ENCODE measurements at regions not wholly inside any gene's neighbourhood (a gene's known extent, or its start where the extent isn't known, plus 50 kb on each side); places are given as distances from the start of the nearest gene placed in this dataset.

- H3K4me3 ChIP-seq (ENCODE audit: low read depth, low read length): no peak overlapping the region
- TF ChIP-seq, protein P1, sequence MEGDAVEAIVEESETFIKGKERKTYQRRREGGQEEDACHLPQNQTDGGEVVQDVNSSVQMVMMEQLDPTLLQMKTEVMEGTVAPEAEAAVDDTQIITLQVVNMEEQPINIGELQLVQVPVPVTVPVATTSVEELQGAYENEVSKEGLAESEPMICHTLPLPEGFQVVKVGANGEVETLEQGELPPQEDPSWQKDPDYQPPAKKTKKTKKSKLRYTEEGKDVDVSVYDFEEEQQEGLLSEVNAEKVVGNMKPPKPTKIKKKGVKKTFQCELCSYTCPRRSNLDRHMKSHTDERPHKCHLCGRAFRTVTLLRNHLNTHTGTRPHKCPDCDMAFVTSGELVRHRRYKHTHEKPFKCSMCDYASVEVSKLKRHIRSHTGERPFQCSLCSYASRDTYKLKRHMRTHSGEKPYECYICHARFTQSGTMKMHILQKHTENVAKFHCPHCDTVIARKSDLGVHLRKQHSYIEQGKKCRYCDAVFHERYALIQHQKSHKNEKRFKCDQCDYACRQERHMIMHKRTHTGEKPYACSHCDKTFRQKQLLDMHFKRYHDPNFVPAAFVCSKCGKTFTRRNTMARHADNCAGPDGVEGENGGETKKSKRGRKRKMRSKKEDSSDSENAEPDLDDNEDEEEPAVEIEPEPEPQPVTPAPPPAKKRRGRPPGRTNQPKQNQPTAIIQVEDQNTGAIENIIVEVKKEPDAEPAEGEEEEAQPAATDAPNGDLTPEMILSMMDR (IDR thresholded peaks at IDR 0.05; ENCODE audit: low read depth, low read length, missing control alignments): no peak
- in situ Hi-C loops (cut with HindIII; ENCODE audit: low sequenced_read_pairs): loop anchor here (5.0 kb wide), 1 partner anchor 155 kb away; no protein-coding TSS in a partner anchor
- no peak for DNase-seq (ENCODE audit: low read depth)
Measured at GRCh38 chr1:43072314-43072713, 99.8 kb downstream of the EBNA1BP2 start.

- no peak for DNase-seq (ENCODE audit: low read depth)
- TF ChIP-seq, protein P1 (IDR thresholded peaks at IDR 0.05; ENCODE audit: low read depth, low read length, missing control alignments): no peak
Measured at GRCh38 chr1:43071241-43071640, 100.8 kb downstream of the EBNA1BP2 start.

GRCh38 chr1:43069461-43070050 lies 102.5 kb downstream of the EBNA1BP2 start:
- TF ChIP-seq, protein P1 (IDR thresholded peaks at IDR 0.05; ENCODE audit: low read depth, low read length, missing control alignments): no peak
- in situ Hi-C loops (cut with HindIII; ENCODE audit: low sequenced_read_pairs): loop anchor here (5.0 kb wide), 1 partner anchor 152 kb away; no protein-coding TSS in a partner anchor
- DNase-seq (ENCODE audit: low read depth): no peak
- no peak overlapping the region for H3K4me3 ChIP-seq (ENCODE audit: low read depth, low read length)

More at GRCh38 chr1:43071241-43071640, 100.8 kb downstream of the EBNA1BP2 start:
- in situ Hi-C loops (cut with HindIII; ENCODE audit: low sequenced_read_pairs): loop anchor here (5.0 kb wide), 1 partner anchor 154 kb away; no protein-coding TSS in a partner anchor
- H3K4me3 ChIP-seq (ENCODE audit: low read depth, low read length): no peak overlapping the region

DNA sequence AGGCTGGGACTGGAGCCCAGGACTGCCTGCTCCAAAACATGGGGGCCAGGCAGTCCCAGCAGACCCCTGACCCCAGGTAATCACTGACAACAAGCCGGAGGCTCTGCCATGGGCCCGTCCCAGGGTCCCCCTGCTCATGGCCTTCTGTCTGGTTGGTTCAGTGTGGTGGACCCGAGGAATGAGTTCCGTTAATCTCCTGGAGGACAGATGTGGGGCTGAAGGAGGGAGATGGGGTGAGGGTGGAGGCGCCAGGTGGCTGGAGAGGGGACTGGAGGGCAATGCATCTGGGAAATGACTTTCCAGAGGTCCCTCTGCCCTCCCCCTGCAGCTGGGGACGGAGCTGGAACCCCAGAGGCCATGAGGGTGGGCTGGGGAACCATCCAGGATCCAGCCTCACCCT lies 103.2 kb downstream of the EBNA1BP2 start:
- in situ Hi-C loops (cut with HindIII; ENCODE audit: low sequenced_read_pairs): no loop called here
- TF ChIP-seq, protein P1 (IDR thresholded peaks at IDR 0.05; ENCODE audit: low read depth, low read length, missing control alignments): no peak

GRCh38 chr1:43067977-43068751 lies 103.9 kb downstream of the EBNA1BP2 start:
- DNase-seq (ENCODE audit: low read depth): no peak
- TF ChIP-seq, protein P1 (IDR thresholded peaks at IDR 0.05; ENCODE audit: low read depth, low read length, missing control alignments): no peak
- in situ Hi-C loops (cut with HindIII; ENCODE audit: low sequenced_read_pairs): no loop called here
- peak overlapping the region; percentile 6 for H3K4me3 ChIP-seq (ENCODE audit: low read depth, low read length)

More for the DNA sequence above, 103.2 kb downstream of the EBNA1BP2 start:
- no peak for DNase-seq (ENCODE audit: low read depth)
- no peak overlapping the region for H3K4me3 ChIP-seq (ENCODE audit: low read depth, low read length)

GRCh38 chr1:43067233-43067745 lies 104.8 kb downstream of the EBNA1BP2 start:
- TF ChIP-seq, protein P1 (IDR thresholded peaks at IDR 0.05; ENCODE audit: low read depth, low read length, missing control alignments): no peak
- H3K4me3 ChIP-seq (ENCODE audit: low read depth, low read length): no peak overlapping the region
- no peak for DNase-seq (ENCODE audit: low read depth)
- in situ Hi-C loops (cut with HindIII; ENCODE audit: low sequenced_read_pairs): no loop called here
